ENCODE measurements at regions not wholly inside any gene's neighbourhood (a gene's known extent, or its start where the extent isn't known, plus 50 kb on each side); places are given as distances from the start of the nearest gene placed in this dataset.
A peak's percentile ranks its signal among the peaks of the same experiment; 100 is the strongest.

DNA sequence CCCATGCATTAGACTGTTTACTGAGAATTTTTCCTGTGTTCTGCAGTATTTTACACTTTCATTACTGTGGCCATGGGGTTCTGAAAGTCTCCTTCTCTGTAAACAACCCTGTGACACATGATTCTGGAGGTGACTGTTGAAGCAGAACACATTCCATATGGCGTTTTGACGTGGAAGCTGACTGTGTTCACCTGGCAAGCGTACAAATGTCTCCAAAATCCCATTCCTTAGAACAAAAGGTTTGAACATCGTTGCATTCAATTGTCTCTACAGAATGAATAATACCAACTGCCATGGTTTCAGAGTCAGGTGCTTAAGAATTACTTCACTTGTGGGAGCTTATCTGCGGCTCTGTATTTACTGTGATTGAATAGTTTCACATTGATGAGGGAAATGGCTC lies 485.6 kb upstream of the TMEM132C start:
- TF ChIP-seq, protein P1, sequence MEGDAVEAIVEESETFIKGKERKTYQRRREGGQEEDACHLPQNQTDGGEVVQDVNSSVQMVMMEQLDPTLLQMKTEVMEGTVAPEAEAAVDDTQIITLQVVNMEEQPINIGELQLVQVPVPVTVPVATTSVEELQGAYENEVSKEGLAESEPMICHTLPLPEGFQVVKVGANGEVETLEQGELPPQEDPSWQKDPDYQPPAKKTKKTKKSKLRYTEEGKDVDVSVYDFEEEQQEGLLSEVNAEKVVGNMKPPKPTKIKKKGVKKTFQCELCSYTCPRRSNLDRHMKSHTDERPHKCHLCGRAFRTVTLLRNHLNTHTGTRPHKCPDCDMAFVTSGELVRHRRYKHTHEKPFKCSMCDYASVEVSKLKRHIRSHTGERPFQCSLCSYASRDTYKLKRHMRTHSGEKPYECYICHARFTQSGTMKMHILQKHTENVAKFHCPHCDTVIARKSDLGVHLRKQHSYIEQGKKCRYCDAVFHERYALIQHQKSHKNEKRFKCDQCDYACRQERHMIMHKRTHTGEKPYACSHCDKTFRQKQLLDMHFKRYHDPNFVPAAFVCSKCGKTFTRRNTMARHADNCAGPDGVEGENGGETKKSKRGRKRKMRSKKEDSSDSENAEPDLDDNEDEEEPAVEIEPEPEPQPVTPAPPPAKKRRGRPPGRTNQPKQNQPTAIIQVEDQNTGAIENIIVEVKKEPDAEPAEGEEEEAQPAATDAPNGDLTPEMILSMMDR (IDR thresholded peaks at IDR 0.05; ENCODE audit: poor library complexity, severe bottlenecking) = no peak
- no peak overlapping the region for H3K27ac ChIP-seq (ENCODE audit: poor library complexity, severe bottlenecking)
- H3K36me3 ChIP-seq (ENCODE audit: low read depth) = no peaks in the 10 kb centered on the region
- no peaks in the 10 kb centered on the region for H3K27me3 ChIP-seq (ENCODE audit: insufficient read depth, poor library complexity, severe bottlenecking)
- no peak for DNase-seq (ENCODE audit: low spot score)
- ATAC-seq (ENCODE audit: low read depth) = no peak
- H3K4me1 ChIP-seq (ENCODE audit: insufficient read depth, poor library complexity, severe bottlenecking) = no peaks in the 10 kb centered on the region
- H3K4me3 ChIP-seq (ENCODE audit: severe bottlenecking) = no peak overlapping the region
- no peaks in the 10 kb centered on the region for H3K9me3 ChIP-seq (ENCODE audit: severe bottlenecking)

DNA sequence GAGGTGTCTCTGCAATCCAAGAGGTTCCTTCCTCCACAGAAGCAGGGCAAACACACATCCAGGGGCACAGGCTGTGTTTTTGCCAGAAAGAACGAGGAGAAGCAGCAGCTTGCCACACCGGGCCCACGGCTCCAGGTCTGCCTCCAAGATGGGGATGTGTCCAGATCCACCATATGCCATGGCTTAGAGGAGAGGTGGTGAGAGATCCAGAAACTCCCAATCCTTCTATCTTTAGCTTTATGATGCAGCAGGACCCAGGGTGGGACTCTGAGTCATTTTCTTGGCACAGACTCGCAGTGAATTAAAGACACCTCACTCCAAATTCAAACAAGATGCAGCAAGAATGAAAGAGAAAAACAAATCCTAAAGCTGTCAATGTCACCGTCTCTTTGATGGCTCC lies 481.4 kb upstream of the TMEM132C start:
- Histone ChIP-seq H3K4me3 (ENCODE audit: severe bottlenecking) (no peak overlapping the region), H3K36me3 (ENCODE audit: low read depth) (no peaks in the 10 kb centered on the region), H3K4me1 (ENCODE audit: insufficient read depth, poor library complexity, severe bottlenecking) (no peaks in the 10 kb centered on the region), H3K9me3 (ENCODE audit: severe bottlenecking) (no peaks in the 10 kb centered on the region), H3K27me3 (ENCODE audit: insufficient read depth, poor library complexity, severe bottlenecking) (no peaks in the 10 kb centered on the region), H3K27ac (ENCODE audit: poor library complexity, severe bottlenecking) (no peak overlapping the region)
- DNase-seq (ENCODE audit: low spot score) (no peak), ATAC-seq (ENCODE audit: low read depth) (peak; percentile 60)
- TF ChIP-seq, protein P1 (IDR thresholded peaks at IDR 0.05; ENCODE audit: poor library complexity, severe bottlenecking) = no peak

DNA sequence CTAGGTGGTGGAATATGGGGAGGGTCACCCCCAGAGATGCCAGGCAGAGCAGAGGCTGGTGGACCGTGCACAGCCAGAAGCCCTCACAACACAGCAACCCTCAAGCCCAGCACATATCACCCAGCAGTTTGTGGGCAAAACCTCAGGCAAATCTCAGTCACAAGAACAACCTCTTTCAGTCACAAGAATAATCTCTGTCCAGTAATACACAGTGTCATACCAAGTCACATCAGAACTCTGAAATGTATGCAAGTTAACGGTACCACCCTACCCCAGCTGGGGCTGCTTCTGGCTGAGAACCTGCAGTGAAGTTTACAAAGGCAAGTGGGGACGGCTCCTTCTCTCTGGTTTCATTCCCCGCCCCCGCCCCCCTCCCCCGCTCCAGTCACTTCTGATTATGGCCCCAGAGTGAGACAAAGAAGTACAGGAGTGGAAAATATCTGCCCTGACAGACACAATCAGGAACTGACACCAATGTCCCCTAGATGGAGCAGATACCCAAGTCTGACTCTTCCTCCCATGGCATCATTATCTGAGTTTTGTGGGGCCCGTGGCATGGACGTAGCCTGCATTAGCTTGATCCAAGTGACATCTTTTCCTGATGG lies 480.9 kb upstream of the TMEM132C start:
- H3K4me3 ChIP-seq (ENCODE audit: severe bottlenecking) = no peak overlapping the region
- H3K27me3 ChIP-seq (ENCODE audit: insufficient read depth, poor library complexity, severe bottlenecking) = no peaks in the 10 kb centered on the region
- no peaks in the 10 kb centered on the region for H3K9me3 ChIP-seq (ENCODE audit: severe bottlenecking)
- H3K4me1 ChIP-seq (ENCODE audit: insufficient read depth, poor library complexity, severe bottlenecking) = no peaks in the 10 kb centered on the region
- H3K36me3 ChIP-seq (ENCODE audit: low read depth) = no peaks in the 10 kb centered on the region
- TF ChIP-seq, protein P1 (IDR thresholded peaks at IDR 0.05; ENCODE audit: poor library complexity, severe bottlenecking) = no peak
- H3K27ac ChIP-seq (ENCODE audit: poor library complexity, severe bottlenecking) = no peak overlapping the region
- DNase-seq (ENCODE audit: low spot score) (no peak), ATAC-seq (ENCODE audit: low read depth) (no peak)

DNA sequence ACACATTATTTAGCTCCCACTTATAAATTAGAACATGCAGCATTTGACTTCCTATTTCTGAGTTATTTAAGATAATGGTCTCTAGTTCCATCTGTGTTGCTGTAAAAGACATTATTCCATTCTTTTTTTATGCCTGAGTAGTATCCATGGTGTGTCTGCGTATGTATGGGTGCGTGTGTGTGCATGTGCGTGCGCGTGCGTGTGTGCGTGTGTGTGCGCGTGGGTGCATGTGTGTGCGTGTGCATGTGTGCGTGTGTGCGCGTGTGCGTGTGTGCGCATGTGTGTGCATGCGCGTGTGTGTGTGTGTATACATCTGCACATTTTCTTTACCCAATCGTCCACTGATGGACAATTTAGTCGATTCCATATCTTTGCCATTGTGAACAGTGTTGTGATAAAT lies 479.4 kb upstream of the TMEM132C start:
- ATAC-seq (ENCODE audit: low read depth) (no peak), DNase-seq (ENCODE audit: low spot score) (no peak)
- TF ChIP-seq, protein P1 (IDR thresholded peaks at IDR 0.05; ENCODE audit: poor library complexity, severe bottlenecking) = no peak
- Histone ChIP-seq H3K9me3 (ENCODE audit: severe bottlenecking) (peaks cover 2% of the 10 kb centered on the region), H3K27me3 (ENCODE audit: insufficient read depth, poor library complexity, severe bottlenecking) (no peaks in the 10 kb centered on the region), H3K36me3 (ENCODE audit: low read depth) (no peaks in the 10 kb centered on the region), H3K4me1 (ENCODE audit: insufficient read depth, poor library complexity, severe bottlenecking) (no peaks in the 10 kb centered on the region), H3K4me3 (ENCODE audit: severe bottlenecking) (no peak overlapping the region), H3K27ac (ENCODE audit: poor library complexity, severe bottlenecking) (no peak overlapping the region)

DNA sequence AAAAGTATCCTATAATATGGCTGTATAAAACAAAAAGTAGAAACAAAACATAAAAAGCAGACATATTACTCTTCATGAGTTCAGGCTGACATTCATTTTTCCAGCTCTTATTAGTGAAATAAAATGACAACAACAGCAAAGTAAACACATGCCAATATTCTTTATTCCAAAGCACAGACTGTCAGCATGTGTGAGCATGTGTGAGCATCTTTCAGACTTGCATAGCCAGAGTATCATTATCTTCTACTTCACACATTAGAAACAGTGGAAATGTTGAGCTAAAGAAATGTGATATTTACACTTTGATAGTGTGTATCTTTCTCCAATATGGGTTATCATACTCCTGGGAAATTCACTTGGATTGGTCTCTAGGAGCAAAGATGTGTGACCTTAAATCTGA lies 476.6 kb upstream of the TMEM132C start:
- no peaks in the 10 kb centered on the region for H3K4me1 ChIP-seq (ENCODE audit: insufficient read depth, poor library complexity, severe bottlenecking)
- DNase-seq (ENCODE audit: low spot score) (no peak), ATAC-seq (ENCODE audit: low read depth) (no peak)
- TF ChIP-seq, protein P1 (IDR thresholded peaks at IDR 0.05; ENCODE audit: poor library complexity, severe bottlenecking) = no peak
- H3K36me3 ChIP-seq (ENCODE audit: low read depth) = no peaks in the 10 kb centered on the region
- peaks cover 2% of the 10 kb centered on the region for H3K9me3 ChIP-seq (ENCODE audit: severe bottlenecking)
- H3K4me3 ChIP-seq (ENCODE audit: severe bottlenecking) = no peak overlapping the region
- H3K27me3 ChIP-seq (ENCODE audit: insufficient read depth, poor library complexity, severe bottlenecking) = no peaks in the 10 kb centered on the region
- H3K27ac ChIP-seq (ENCODE audit: poor library complexity, severe bottlenecking) = no peak overlapping the region
